GM21825 (cell line): ENCODE measurements at regions not wholly inside any gene's neighbourhood (a gene's known extent, or its start where the extent isn't known, plus 50 kb on each side); places are given as distances from the start of the nearest gene placed in this dataset.
"Not testable (repeated sequence)": the region's sequence is repeated elsewhere in the genome, so short reads cannot be mapped to it uniquely, and the experiment has no call there.

Source experiments
- ATAC-seq: cut with Tn5 transposase; IDR thresholded peaks from one replicate; pipeline ENCODE4 v1.9.1; 2021; ENCODE audit warnings: mild to moderate bottlenecking, moderate library complexity; ENCODE audit not compliant: unreplicated experiment

DNA sequence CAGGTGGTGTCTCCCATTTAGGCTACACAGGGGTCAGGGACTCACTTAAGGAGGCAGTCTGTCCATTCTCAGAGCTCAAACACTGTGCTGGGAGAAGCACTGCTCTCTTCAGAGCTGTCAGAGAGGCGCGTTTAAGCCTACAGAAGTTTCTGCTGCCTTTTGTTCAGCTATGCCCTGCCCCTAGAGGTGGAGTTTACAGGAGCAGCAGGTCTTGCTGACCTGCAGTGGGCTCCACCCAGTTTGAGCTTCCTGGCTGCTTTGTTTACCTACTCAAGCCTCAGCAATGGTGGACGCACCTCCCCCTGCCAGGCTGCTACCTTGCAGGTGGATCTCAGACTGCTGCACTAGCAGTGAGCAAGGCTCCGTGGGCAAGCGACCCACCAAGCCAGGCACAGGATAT is 260.1 kb downstream of the MEF2C start:
- not testable (repeated sequence) for ATAC-seq

DNA sequence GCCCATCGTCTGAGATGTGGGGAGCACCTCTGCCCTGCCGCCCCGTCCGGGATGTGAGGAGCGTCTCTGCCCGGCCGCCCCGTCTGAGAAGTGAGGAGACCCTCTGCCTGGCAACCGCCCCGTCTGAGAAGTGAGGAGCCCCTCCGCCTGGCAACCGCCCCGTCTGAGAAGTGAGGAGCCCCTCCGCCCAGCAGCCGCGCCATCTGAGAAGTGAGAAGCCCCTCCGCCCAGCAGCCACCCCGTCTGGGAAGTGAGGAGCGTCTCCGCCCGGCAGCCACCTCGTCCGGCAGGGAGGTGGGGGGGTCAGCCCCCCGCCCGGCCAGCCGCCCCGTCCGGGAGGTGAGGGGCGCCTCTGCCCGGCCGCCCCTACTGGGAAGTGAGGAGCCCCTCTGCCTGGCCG is 267.2 kb downstream of the MEF2C start:
- ATAC-seq: not testable (repeated sequence)

- no peak for ATAC-seq
Observed at GRCh38 chr5:88613051-88613450, 269.9 kb downstream of the MEF2C start.

DNA sequence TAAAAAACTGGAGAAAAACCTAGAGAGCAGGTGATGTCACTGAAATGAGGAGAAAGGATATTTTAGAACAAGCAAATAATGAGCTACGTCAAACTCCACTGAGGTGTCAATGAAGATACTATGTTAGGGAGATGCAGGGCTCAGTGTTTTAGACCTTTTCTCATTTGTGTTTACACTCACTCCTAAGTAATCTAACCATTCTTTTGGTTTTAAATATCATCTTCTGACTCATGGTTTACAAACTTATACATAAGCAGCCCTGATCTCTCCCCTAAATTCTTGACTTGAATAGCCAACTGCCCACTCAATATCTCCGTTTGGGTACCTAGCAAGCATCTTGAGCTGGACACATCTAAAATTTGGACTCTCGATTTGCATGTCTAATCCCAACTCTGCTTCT is 272.4 kb downstream of the MEF2C start:
- no peak for ATAC-seq

DNA sequence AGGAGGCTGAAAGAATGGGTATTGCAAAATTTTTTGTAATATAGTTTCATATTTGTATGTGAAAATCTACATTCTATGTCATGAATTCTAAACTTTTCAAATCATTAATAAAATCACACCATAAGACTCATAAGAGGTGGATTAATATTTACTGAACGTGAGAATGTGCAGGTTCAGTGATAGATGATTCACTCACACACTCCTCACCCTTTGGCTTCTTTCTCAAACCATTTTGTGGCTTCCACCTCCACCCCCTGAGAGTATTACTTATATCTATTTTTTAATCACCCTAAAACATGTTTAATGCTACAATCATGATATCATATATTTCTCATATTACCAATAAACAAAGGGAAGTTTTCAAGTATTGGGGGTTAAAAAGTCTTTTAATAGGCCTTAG is 275.5 kb downstream of the MEF2C start:
- no peak for ATAC-seq

GRCh38 chr5:88606626-88607025 is 276.4 kb downstream of the MEF2C start:
- no peak for ATAC-seq

DNA sequence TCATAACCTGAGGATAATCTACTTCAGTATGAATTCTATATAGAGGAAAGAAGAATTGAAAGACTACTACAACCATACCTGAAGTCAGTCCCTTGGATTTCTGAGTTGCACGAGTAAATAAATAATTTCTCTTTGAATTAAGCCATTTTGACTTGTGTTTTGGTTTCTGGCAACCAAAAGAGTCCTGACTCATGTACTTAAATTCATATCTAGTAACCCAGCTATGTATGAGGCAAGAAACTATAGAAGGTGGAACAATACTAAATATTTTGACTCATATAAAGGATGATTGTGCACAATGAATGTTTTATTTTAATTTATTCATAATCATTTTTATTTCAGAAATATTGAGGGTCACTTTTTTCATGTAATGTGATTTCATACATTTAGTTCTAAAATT is 276.8 kb downstream of the MEF2C start:
- ATAC-seq: no peak

- no peak for ATAC-seq
Observed at GRCh38 chr5:88602584-88602983, 280.4 kb downstream of the MEF2C start.

DNA sequence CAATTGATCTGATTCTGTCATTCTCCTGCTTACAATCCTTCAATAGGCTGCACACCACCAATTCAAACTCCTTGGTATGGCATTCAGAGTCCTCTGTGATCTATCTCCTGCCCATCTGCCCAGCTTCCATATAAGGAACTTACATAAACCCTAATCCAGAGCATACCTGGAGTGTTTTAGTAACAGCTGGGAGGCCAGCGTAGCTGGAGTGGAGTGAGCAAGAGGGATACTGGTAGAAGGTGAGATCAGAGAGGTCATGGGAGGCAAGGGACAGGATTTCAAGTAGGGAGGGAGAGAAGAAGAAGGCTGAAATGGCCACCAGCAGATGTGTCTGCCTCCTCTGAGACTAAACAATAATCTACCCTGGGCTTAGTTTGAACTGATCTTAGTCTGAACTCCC is 288.5 kb downstream of the MEF2C start:
- ATAC-seq: no peak

- no peak for ATAC-seq
Observed at GRCh38 chr5:88588609-88589008, 294.4 kb downstream of the MEF2C start.

DNA sequence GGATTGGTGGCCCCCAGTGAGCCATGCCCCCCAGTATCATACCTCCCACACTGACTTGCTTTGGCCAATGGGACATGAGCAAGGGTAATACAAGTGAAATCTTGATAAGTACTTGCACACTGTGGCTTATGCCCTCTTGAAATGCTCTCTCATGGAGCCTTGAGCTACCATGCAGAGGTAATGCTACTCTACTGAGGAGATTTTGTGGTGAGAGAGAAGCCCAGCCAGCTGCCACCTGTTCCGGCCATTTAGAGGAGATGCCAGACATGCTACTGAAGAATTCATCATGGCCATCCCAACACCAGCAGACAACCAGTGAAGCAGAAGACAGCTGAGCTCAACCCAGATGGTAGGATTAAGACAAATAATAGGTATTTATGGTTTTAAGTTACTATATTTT is 299.5 kb downstream of the MEF2C start:
- ATAC-seq: no peak

GRCh38 chr5:88558366-88558765 is 289.7 kb upstream of the TMEM161B start:
- no peak for ATAC-seq

GRCh38 chr5:88557881-88558280 is 289.2 kb upstream of the TMEM161B start:
- ATAC-seq: no peak

DNA sequence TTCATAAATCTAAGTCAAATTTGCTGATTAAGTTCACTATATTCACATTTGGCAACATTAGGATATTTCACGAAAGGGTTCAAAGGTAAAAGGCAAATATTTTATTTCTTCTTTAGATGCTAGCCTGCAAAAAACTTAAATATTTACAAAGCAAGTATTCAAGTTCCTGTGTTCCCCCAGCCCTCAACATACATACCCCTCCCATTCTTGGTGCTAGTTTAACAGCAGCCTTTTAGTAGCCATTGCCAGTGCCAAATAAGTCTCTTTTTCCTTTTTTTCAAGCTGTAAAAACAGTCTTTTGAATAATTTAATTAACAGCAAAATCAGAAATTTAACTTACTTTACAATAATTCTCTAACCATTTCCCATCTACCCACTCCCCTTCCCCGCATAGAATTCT is 288.5 kb upstream of the TMEM161B start:
- no peak for ATAC-seq

DNA sequence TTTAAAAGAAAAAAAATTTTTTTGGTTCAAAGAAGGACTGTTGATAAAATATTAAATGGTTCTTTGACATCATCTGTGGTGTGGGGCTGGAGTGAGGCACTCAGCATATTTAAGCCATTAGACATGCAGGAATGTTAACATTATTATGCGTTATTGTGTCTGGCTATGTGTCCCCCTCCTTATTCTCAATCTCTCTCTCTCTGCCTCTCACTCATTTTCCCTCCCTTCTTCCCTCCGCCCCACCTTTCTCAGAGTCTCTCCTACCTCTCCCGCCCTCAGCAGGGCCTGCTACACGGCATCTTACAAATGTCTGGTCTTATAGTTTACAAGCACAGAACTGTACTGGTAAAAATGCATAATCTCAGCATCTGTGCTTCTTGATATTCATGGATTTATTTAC is 287.8 kb upstream of the TMEM161B start:
- ATAC-seq: no peak

GRCh38 chr5:88555674-88556073 is 287.0 kb upstream of the TMEM161B start:
- no peak for ATAC-seq

GRCh38 chr5:88553986-88554385 is 285.3 kb upstream of the TMEM161B start:
- ATAC-seq: no peak

DNA sequence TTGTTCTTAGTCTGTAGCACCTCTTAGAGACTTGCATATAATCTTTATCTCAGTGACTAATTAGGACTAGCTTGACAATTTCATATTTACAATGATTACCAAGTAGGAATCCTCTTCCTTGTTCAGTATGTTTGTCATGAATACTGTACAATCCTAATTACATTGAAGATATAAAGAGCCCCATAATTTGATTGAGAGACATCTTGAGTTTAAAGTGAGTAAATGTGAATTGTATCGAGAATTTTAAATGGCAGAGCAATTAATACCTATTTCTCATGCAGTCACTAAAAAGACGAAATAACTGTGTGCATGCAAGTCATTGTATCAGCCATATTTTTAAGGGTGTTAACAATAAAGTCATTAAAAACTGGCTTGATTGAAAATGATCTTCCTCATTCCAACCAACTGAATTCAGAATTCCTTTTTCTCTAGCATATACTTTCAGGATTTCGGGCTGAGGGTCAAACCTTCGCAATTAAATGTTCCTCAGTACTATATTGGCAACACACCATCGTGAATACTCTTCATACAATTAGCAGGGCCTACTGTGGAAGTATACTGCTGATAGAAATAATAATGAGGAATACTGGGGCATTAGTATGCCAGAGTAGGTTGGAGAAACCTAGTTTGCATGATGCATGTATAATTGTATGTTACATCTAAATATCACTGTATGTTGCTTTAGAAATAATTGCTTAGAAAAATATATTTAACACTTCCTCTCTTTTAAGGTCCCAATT is 284.7 kb upstream of the TMEM161B start:
- no peak for ATAC-seq

GRCh38 chr5:88552426-88552825 is 283.8 kb upstream of the TMEM161B start:
- no peak for ATAC-seq

- ATAC-seq: no peak
Observed at GRCh38 chr5:88551724-88552345, 283.2 kb upstream of the TMEM161B start.

DNA sequence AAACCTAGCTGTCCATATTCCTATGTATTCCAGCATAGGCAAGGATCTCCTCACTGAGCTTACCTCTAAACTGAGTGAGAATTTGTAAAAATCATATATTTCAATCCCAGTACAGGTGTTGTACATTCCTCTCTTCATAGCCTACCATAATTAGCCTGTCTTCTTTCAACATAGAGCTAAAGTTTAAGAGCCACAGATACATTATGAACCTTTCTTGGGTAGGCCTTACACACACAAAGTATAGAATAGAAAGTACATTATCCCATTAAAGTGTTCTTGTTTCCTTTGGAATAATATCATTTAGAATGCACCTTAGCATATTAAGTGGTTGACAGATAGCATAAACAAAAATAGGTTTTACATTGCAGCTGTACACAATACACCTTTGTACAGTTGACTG is 282.1 kb upstream of the TMEM161B start:
- no peak for ATAC-seq

GRCh38 chr5:88548136-88548805 is 279.6 kb upstream of the TMEM161B start:
- no peak for ATAC-seq
